ENCODE measurements at regions not wholly inside any gene's neighbourhood (a gene's known extent, or its start where the extent isn't known, plus 50 kb on each side); places are given as distances from the start of the nearest gene placed in this dataset.

DNA sequence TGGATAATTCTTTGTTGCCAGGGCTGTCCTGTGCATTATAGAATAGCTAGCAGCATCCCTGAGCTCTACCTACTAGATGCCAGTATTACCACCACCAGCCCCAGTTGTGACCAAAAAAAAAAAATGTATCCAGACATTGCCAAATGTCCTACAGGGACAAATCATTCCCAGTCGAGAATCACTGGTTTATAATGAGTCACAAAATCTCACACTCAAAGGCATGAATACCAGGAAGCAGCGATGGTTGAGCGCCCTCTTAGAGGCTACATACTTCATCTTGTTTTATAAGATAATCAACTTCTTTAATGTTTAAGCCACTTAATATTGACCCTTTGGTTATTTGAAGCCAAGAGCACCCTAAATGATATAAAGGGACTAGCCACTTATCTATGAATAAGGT, 297.3 kb downstream of the DHX15 start:
- Histone ChIP-seq H2BK5ac (ENCODE audit: low read depth, low read length) (no peak overlapping the region), H4K8ac (ENCODE audit: extremely low read depth, insufficient read depth, low read length) (no peak overlapping the region), H3K4me2 (ENCODE audit: insufficient read depth in 1 of 2, low read depth in 2 of 2, low read length in 2 of 2) (no peak overlapping the region), H3K27ac (ENCODE audit: low read depth, low read length) (no peak overlapping the region), H3K79me1 (ENCODE audit: low read depth, low read length) (no peaks in the 10 kb centered on the region), H2BK12ac (ENCODE audit: low read depth, low read length) (no peak overlapping the region), H4K20me1 (replicated peaks in 1 of 2; ENCODE audit: control insufficient read depth in 1 of 2, insufficient read depth in 2 of 2, low read length in 2 of 2) (no peaks in the 10 kb centered on the region), H2BK15ac (ENCODE audit: low read length) (no peak overlapping the region), H3K18ac (ENCODE audit: extremely low read depth, low read length) (no peak overlapping the region), H3K23ac (ENCODE audit: insufficient read length) (no peak overlapping the region), H2BK120ac (replicated peaks; ENCODE audit: low read depth, low read length) (no peak overlapping the region), H3K27me3 (replicated peaks in 1 of 4; ENCODE audit: control insufficient read depth in 3 of 4, extremely low read depth in 1 of 4, insufficient read depth in 3 of 4, low read length in 3 of 4) (no peaks in the 10 kb centered on the region), H3K14ac (ENCODE audit: insufficient read length) (no peak overlapping the region), H3K4me1 (replicated peaks in 1 of 4; ENCODE audit: control insufficient read depth in 3 of 4, insufficient read depth in 4 of 4, low read length in 3 of 4) (no peaks in the 10 kb centered on the region), H3K4ac (replicated peaks; ENCODE audit: insufficient read length, low read depth, low read length) (no peak overlapping the region), H3K9ac (replicated peaks in 1 of 4; ENCODE audit: extremely low read depth in 1 of 4, low read depth in 3 of 4, low read length in 3 of 4) (no peak overlapping the region), H2BK20ac (ENCODE audit: low read length) (no peak overlapping the region), H3K36me3 (ENCODE audit: control insufficient read depth in 2 of 4, insufficient read depth in 4 of 4, low read length in 3 of 4) (no peaks in the 10 kb centered on the region), H2AFZ (ENCODE audit: low read length) (no peak overlapping the region), H3K23me2 (ENCODE audit: low read depth, low read length) (no peaks in the 10 kb centered on the region), H3K9me3 (ENCODE audit: insufficient read depth in 2 of 2, low read depth in 1 of 2, low read length in 1 of 2) (no peaks in the 10 kb centered on the region), H3K4me3 (ENCODE audit: extremely low read depth in 1 of 4, insufficient read depth in 2 of 4, low read depth in 3 of 4, low read length in 4 of 4) (no peak overlapping the region), H3K56ac (replicated peaks; ENCODE audit: insufficient read length, low read depth, low read length) (no peak overlapping the region), H2AK5ac (ENCODE audit: low read depth, low read length) (no peak overlapping the region), H3K79me2 (ENCODE audit: control insufficient read depth in 1 of 2, insufficient read depth in 2 of 2, low read length in 2 of 2) (no peaks in the 10 kb centered on the region), H4K91ac (replicated peaks; ENCODE audit: insufficient read length, low read length) (no peak overlapping the region), H4K5ac (ENCODE audit: insufficient read length, low read depth, low read length) (no peak overlapping the region)
- TF ChIP-seq YY1 (IDR thresholded peaks at IDR 0.05; ENCODE audit: low read depth, low read length), result no peak
- POLR2A ChIA-PET (ENCODE audit: partially characterized antibody), result interaction anchor here (0.7 to 1.0 kb wide), 2 partner anchors 8 to 25 kb away, joined by 3 read pairs; no protein-coding TSS in a partner anchor
- DNase-seq (ENCODE audit: low read depth in 1 of 2, low spot score in 2 of 2) (no peak), FAIRE-seq (no peak)
- CTCF ChIA-PET (ENCODE audit: partially characterized antibody), result interaction anchor here (1.0 to 1.6 kb wide), 6 partner anchors 7 to 190 kb away, joined by 3 to 4 read pairs (median 4); no protein-coding TSS in a partner anchor
- WGBS, 2 experiments (ENCODE audit: extremely low coverage in 1 of 2, insufficient coverage in 1 of 2, insufficient read length in 1 of 2, insufficient replicate concordance in 2 of 2, low coverage in 1 of 2, low lambda C conversion rate in 2 of 2, missing lambda C conversion rate in 1 of 2), result 93% methylated on average over 3 of the region's 3 CpGs; no CpG with 5 or more reads in 1 of the 2 experiments
